Type B pancreatic cell (in vitro differentiated cells): ENCODE measurements at regions not wholly inside any gene's neighbourhood (a gene's known extent, or its start where the extent isn't known, plus 50 kb on each side); places are given as distances from the start of the nearest gene placed in this dataset.

ENCODE experiments used
- DNase-seq: peaks from one replicate; pipeline ENCODE4 v3.0.0; 2021; ENCODE audit warnings: mixed read lengths; ENCODE audit not compliant: unreplicated experiment; ENCODE audit errors: extremely low spot score
- H3K27ac Mint-ChIP-seq: 2 replicates; pipeline ENCODE4 v1.8.0; 2021; ENCODE audit warnings: mild to moderate bottlenecking, mixed read lengths
- H3K27me3 Mint-ChIP-seq: 2 replicates; pipeline ENCODE4 v1.8.0; 2021; ENCODE audit warnings: mixed read lengths
- H3K36me3 Mint-ChIP-seq: 2 replicates; pipeline ENCODE4 v1.8.0; 2021; ENCODE audit warnings: mixed read lengths
- H3K4me1 Mint-ChIP-seq: one replicate; pipeline ENCODE4 v1.8.0; 2021; ENCODE audit warnings: mixed read lengths; ENCODE audit not compliant: unreplicated experiment
- H3K4me3 Mint-ChIP-seq: 2 replicates; pipeline ENCODE4 v1.8.0; 2021; ENCODE audit warnings: mild to moderate bottlenecking, mixed read lengths
- H3K9me3 Mint-ChIP-seq: 2 replicates; pipeline ENCODE4 v1.8.0; 2021; ENCODE audit warnings: mixed read lengths
- TF ChIP-seq, protein P1 (sequence below): fragments of 200-600 bp; sonication (generic); conservative IDR thresholded peaks from 2 replicates; pipeline ENCODE4 v1.5.0; 2021; ENCODE audit warnings: antibody characterized with exemption, mild to moderate bottlenecking

DNA sequence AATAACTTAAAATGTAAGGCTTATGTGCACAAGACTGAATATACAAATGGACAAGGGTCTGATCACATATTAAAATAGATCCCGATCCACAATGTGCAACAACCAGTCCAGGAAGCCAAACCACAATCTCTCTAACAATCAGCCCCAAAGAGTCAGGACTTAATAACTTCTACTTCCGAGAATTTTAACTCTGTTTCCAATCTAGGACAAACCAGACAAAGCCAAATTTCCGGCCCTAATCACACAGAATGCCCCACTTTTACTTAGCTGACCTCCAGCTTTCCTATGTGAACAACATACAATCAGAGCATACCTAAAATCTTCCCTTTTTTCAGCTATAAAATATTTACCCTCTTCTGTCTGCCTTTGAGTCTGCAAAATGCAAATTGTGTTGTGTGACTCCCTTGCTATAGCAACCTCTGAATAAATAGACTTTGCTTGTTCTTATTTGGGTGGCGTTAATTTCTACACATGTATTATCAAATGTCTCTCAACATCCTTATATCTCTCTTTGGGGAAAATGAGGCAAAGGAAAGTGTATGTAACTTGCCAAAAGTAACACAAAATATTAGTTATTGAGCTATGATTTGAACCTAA lies 381.9 kb upstream of the MC4R start:
- Mint-ChIP-seq H3K9me3 (no peaks in the 10 kb centered on the region), H3K4me1 (no peaks in the 10 kb centered on the region), H3K36me3 (no peaks in the 10 kb centered on the region), H3K4me3 (no peak overlapping the region), H3K27me3 (no peaks in the 10 kb centered on the region), H3K27ac (no peak overlapping the region)
- TF ChIP-seq, protein P1, sequence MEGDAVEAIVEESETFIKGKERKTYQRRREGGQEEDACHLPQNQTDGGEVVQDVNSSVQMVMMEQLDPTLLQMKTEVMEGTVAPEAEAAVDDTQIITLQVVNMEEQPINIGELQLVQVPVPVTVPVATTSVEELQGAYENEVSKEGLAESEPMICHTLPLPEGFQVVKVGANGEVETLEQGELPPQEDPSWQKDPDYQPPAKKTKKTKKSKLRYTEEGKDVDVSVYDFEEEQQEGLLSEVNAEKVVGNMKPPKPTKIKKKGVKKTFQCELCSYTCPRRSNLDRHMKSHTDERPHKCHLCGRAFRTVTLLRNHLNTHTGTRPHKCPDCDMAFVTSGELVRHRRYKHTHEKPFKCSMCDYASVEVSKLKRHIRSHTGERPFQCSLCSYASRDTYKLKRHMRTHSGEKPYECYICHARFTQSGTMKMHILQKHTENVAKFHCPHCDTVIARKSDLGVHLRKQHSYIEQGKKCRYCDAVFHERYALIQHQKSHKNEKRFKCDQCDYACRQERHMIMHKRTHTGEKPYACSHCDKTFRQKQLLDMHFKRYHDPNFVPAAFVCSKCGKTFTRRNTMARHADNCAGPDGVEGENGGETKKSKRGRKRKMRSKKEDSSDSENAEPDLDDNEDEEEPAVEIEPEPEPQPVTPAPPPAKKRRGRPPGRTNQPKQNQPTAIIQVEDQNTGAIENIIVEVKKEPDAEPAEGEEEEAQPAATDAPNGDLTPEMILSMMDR: no peak
- no peak for DNase-seq

DNA sequence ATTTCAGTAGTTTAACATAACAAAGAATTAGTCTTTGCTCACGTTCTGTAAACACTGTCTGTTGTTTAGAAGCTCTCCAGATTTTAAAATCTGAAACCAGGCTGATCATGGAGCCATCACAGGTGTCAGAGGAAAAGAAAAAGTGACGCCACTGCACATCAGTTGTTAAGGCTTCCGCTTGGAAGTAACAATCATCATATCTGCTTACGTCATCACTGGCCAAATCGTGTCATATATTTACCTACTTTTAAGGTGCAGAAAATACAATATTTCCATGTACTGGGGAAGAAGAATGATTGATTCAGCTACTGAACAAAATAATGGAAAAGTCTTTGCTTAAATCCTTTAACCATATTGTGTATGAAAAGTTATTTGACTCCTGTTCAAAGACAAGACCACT lies 382.6 kb upstream of the MC4R start:
- H3K36me3 Mint-ChIP-seq: no peaks in the 10 kb centered on the region
- H3K27me3 Mint-ChIP-seq: no peaks in the 10 kb centered on the region
- TF ChIP-seq, protein P1: no peak
- H3K9me3 Mint-ChIP-seq: no peaks in the 10 kb centered on the region
- H3K27ac Mint-ChIP-seq: no peak overlapping the region
- H3K4me1 Mint-ChIP-seq: no peaks in the 10 kb centered on the region
- DNase-seq: no peak
- H3K4me3 Mint-ChIP-seq: no peak overlapping the region

DNA sequence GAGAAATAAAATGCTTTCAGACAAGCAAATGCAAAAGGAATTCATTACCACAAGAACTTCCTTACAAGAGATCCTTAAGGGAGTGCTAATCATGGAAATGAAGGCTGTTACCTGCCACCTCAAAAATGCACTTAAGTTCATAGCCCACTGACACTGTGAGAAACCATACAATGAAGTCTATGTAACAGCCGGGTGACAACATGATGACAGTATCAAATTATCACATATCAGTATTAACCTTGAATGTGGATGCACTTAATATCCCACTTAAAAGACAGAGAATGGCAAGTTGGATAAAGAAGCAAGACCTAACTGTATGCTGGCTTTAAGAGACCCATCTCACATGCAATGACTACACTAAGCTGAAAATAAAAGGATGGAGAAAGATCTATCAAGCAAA lies 403.4 kb upstream of the MC4R start:
- no peak overlapping the region for H3K27ac Mint-ChIP-seq
- no peaks in the 10 kb centered on the region for H3K27me3 Mint-ChIP-seq
- H3K4me3 Mint-ChIP-seq: no peak overlapping the region
- no peak for DNase-seq
- H3K4me1 Mint-ChIP-seq: no peaks in the 10 kb centered on the region
- H3K36me3 Mint-ChIP-seq: no peaks in the 10 kb centered on the region
- TF ChIP-seq, protein P1: no peak
- peaks cover 11% of the 10 kb centered on the region for H3K9me3 Mint-ChIP-seq

DNA sequence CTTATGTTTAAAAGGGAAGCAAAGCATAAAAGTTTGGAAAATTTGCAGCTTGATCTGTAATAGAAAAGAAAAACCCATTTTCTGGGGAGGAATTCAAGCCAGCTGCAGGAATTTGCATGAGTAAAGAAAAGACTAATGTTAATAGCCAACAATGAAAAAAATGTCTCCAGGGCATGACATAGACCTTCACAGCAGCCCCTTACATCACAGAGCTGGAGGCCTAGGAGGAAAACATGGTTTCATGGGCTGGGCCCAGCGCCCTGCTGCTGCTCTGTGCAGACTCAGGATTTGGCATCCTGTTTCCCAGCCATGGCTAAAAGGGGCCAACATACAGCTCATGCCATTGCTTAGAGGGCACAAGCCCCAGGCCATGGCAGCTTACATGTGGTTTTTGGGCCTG lies 411.6 kb upstream of the MC4R start:
- peaks cover 3% of the 10 kb centered on the region for H3K27me3 Mint-ChIP-seq
- H3K27ac Mint-ChIP-seq: no peak overlapping the region
- TF ChIP-seq, protein P1: no peak
- H3K9me3 Mint-ChIP-seq: no peaks in the 10 kb centered on the region
- no peaks in the 10 kb centered on the region for H3K4me1 Mint-ChIP-seq
- no peak for DNase-seq
- H3K36me3 Mint-ChIP-seq: no peaks in the 10 kb centered on the region
- no peak overlapping the region for H3K4me3 Mint-ChIP-seq

DNA sequence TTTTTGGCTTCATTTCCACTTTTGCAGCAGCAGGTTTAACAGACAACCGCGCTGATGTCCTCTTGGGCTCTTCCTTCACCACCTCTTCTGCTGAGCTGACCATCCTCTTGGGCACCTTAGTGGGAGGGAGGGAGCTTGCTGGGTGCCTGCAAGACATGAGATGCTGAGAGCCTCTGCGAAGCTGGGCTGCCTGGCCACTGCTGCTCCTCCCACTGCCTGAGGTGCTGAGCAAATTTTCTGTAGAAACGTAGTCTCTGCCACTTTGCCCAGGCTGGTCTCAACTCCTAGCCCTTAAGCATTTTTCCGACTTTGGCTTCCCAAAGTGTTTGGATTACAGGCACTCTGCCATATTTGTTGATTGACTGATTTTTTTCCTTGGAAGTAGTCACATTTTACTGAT lies 422.2 kb upstream of the MC4R start:
- no peaks in the 10 kb centered on the region for H3K36me3 Mint-ChIP-seq
- no peak for DNase-seq
- TF ChIP-seq, protein P1: no peak
- H3K27ac Mint-ChIP-seq: no peak overlapping the region
- H3K4me1 Mint-ChIP-seq: no peaks in the 10 kb centered on the region
- H3K9me3 Mint-ChIP-seq: no peaks in the 10 kb centered on the region
- H3K27me3 Mint-ChIP-seq: peaks cover 2% of the 10 kb centered on the region
- no peak overlapping the region for H3K4me3 Mint-ChIP-seq

DNA sequence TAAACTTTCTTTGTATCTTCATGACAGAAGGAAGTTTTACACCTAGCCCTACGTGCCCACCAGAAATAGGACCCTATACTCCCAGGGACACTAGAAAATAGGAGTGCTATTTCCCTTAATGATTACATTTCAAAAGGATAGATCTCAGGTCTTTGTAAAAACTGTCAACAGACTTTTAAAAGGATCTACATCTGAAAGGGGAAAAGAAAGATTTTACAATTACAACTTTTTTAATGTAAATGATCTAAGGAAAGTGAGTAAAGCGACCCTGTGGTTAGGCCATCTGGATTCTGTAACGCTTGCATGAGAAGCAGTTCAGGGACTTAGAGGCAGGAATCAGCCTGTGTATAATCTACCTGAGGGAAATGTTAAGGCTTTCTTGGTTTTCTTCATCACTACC lies 431.8 kb upstream of the MC4R start:
- Mint-ChIP-seq H3K4me1 (no peaks in the 10 kb centered on the region), H3K27ac (no peak overlapping the region), H3K4me3 (no peak overlapping the region), H3K9me3 (no peaks in the 10 kb centered on the region), H3K27me3 (peaks cover 14% of the 10 kb centered on the region), H3K36me3 (no peaks in the 10 kb centered on the region)
- TF ChIP-seq, protein P1: no peak
- no peak for DNase-seq
